ENCODE measurements at regions not wholly inside any gene's neighbourhood (a gene's known extent, or its start where the extent isn't known, plus 50 kb on each side); places are given as distances from the start of the nearest gene placed in this dataset.

DNA sequence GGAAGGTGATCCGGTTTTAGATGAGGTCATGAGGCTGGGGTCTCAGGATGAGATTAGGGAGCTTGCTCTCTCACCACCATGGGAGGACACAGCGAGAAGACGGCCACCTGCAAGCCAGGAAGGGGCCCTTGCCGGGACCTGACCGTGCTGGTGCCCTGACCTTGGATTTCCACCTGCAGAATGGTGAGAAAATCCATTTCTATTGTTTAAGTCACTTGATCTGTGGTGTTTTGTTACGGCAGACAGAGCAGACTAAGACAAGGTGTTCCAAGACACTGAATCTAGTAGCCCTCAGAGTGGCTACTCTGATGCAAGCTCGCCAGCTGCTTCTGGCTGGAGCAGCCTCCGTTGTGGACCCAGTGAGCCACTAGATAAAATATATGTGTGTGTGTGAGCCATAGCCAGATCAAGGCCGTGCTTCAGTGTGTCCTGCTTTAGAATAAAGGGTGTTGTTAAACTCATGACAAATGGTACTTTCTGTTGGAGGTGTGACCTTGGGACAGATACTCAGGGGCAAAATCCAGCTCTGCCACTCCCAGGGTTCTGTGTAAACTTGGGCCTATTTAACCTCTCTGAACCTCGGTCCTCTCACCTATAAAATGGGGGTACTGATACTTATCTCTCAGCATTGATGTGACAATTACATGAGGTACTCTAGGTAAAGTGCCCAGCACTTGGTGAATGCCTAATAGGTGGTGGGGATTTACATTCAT is 67.9 kb upstream of the STX18 start:
- TF ChIP-seq POLR2A (IDR thresholded peaks at IDR 0.05) (no peak), EP300 (IDR thresholded peaks at IDR 0.05) (no peak)
- TF ChIP-seq, protein P1, sequence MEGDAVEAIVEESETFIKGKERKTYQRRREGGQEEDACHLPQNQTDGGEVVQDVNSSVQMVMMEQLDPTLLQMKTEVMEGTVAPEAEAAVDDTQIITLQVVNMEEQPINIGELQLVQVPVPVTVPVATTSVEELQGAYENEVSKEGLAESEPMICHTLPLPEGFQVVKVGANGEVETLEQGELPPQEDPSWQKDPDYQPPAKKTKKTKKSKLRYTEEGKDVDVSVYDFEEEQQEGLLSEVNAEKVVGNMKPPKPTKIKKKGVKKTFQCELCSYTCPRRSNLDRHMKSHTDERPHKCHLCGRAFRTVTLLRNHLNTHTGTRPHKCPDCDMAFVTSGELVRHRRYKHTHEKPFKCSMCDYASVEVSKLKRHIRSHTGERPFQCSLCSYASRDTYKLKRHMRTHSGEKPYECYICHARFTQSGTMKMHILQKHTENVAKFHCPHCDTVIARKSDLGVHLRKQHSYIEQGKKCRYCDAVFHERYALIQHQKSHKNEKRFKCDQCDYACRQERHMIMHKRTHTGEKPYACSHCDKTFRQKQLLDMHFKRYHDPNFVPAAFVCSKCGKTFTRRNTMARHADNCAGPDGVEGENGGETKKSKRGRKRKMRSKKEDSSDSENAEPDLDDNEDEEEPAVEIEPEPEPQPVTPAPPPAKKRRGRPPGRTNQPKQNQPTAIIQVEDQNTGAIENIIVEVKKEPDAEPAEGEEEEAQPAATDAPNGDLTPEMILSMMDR (IDR thresholded peaks at IDR 0.05), result no peak

All from ovary (tissue), 3 donors.